OCI-LY7 (cell line): ENCODE measurements at regions not wholly inside any gene's neighbourhood (a gene's known extent, or its start where the extent isn't known, plus 50 kb on each side); places are given as distances from the start of the nearest gene placed in this dataset.

Source experiments
- BruUV-seq: library from RNA; stranded (reverse); fragments of 400-500 nt; replicated peaks from 2 replicates; lab custom pipeline; 2021; lab: Mats Ljungman, UMichigan
- CTCF ChIA-PET: fragments of 300-600 bp; sonication (Branson Sonifier 250); formaldehyde crosslinking; loops from one replicate; lab custom pipeline; 2022; ENCODE audit warnings: antibody characterized with exemption; ENCODE audit not compliant: unreplicated experiment; lab: Charles Lee
- POLR2A ChIA-PET: fragments of 300-600 bp; sonication (Branson Sonifier 250); formaldehyde crosslinking; loops from one replicate; lab custom pipeline; 2022; ENCODE audit warnings: antibody characterized with exemption; lab: Charles Lee
- DNase-seq: peaks from one replicate; pipeline ENCODE4 v3.0.0-alpha.2; 2015; ENCODE audit warnings: low spot score
- H2AFZ ChIP-seq: fragments of 200-600 bp; sonication (generic), shearing (Covaris generic); 2 replicates; pipeline ENCODE4 v1.6.1; 2014; ENCODE audit warnings: mild to moderate bottlenecking, antibody characterized with exemption, low read length, moderate library complexity
- H3K27ac ChIP-seq: fragments of 200-600 bp; sonication (generic); 2 replicates; pipeline ENCODE4 v1.5.1; 2014; ENCODE audit warnings: mixed run types, low read depth, mild to moderate bottlenecking, moderate library complexity, low read length, inconsistent platforms; ENCODE audit not compliant: poor library complexity, severe bottlenecking
- H3K36me3 ChIP-seq: fragments of 200-600 bp; sonication (generic); 2 replicates; pipeline ENCODE4 v1.6.1; 2014; ENCODE audit warnings: mild to moderate bottlenecking, antibody characterized with exemption, low read length, moderate library complexity, mixed read lengths; ENCODE audit not compliant: insufficient read depth
- H3K4me1 ChIP-seq: fragments of 200-600 bp; sonication (generic); 2 replicates; pipeline ENCODE4 v1.5.1; 2014; ENCODE audit warnings: mild to moderate bottlenecking, low read length; ENCODE audit not compliant: insufficient read depth, poor library complexity, severe bottlenecking
- H3K4me2 ChIP-seq: fragments of 200-600 bp; sonication (generic); 2 replicates; pipeline ENCODE4 v1.6.1; 2014; ENCODE audit warnings: mild to moderate bottlenecking, low read length
- H3K4me3 ChIP-seq: fragments of 200-600 bp; sonication (generic); 2 replicates; pipeline ENCODE4 v1.5.1; 2014; ENCODE audit warnings: mild to moderate bottlenecking, low read depth, low read length; ENCODE audit not compliant: poor library complexity, severe bottlenecking
- H3K79me2 ChIP-seq: fragments of 200-600 bp; sonication (generic); 2 replicates; pipeline ENCODE4 v1.6.1; 2016; ENCODE audit warnings: low read depth, mild to moderate bottlenecking, low read length, moderate library complexity, mixed read lengths; ENCODE audit not compliant: insufficient read depth
- H3K9me2 ChIP-seq: fragments of 200-600 bp; sonication (generic); 2 replicates; pipeline ENCODE4 v1.6.1; 2016; ENCODE audit warnings: mild to moderate bottlenecking, low read length, mixed read lengths; ENCODE audit not compliant: insufficient read depth
- H3K9me3 ChIP-seq: fragments of 200-600 bp; sonication (generic); 2 replicates; pipeline ENCODE4 v1.6.1; 2014; ENCODE audit warnings: mild to moderate bottlenecking, mixed run types, low read length, mixed read lengths
- H4K20me1 ChIP-seq: fragments of 200-600 bp; sonication (generic); 2 replicates; pipeline ENCODE4 v1.6.1; 2014; ENCODE audit warnings: mild to moderate bottlenecking, antibody characterized with exemption, low read length, moderate library complexity, mixed read lengths; ENCODE audit not compliant: insufficient read depth
- EZH2phosphoT487 ChIP-seq: fragments of 200-600 bp; sonication (generic); IDR thresholded peaks from 2 replicates; pipeline ENCODE4 v1.6.1; 2018; ENCODE audit warnings: low read depth, borderline replicate concordance, mild to moderate bottlenecking, mixed run types, antibody characterized with exemption, low read length, moderate library complexity, mixed read lengths
- intact Hi-C: fragments of 100-400 bp; cut with micrococcal nuclease; formaldehyde crosslinking; loops from one replicate; pipeline ENCODE4 v1.10.0; 2022; ENCODE audit not compliant: unreplicated experiment
- TF ChIP-seq, protein P1 (sequence below): fragments of 200-600 bp; sonication (generic); conservative IDR thresholded peaks from 2 replicates; pipeline ENCODE4 v1.5.1; 2014; ENCODE audit warnings: mild to moderate bottlenecking, antibody characterized with exemption, low read length, moderate library complexity, mixed read lengths

DNA sequence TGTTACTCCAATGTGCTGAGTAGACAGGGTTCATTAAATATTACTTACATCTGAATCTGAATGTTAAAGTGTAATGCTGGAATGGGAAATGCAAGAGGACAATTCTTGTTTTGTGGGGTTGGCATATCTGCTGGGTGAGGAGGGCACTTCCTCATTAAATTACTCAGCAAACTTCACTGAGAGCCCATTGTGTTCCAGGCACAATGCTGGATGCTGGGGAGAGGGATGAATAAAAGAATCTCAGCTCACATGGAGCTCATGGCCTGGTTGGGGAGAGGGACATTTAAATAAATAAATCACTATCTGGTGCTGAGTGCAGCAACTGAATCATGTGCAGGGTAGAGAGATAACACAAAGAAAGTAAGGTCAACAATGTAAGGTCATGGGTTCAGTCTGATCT is 199.2 kb upstream of the CFAP20DC start:
- intact Hi-C loops, result no loop called here
- H3K4me2 ChIP-seq, result no peak overlapping the region
- H2AFZ ChIP-seq, result no peak overlapping the region
- no peak for TF ChIP-seq EZH2phosphoT487
- TF ChIP-seq, protein P1, sequence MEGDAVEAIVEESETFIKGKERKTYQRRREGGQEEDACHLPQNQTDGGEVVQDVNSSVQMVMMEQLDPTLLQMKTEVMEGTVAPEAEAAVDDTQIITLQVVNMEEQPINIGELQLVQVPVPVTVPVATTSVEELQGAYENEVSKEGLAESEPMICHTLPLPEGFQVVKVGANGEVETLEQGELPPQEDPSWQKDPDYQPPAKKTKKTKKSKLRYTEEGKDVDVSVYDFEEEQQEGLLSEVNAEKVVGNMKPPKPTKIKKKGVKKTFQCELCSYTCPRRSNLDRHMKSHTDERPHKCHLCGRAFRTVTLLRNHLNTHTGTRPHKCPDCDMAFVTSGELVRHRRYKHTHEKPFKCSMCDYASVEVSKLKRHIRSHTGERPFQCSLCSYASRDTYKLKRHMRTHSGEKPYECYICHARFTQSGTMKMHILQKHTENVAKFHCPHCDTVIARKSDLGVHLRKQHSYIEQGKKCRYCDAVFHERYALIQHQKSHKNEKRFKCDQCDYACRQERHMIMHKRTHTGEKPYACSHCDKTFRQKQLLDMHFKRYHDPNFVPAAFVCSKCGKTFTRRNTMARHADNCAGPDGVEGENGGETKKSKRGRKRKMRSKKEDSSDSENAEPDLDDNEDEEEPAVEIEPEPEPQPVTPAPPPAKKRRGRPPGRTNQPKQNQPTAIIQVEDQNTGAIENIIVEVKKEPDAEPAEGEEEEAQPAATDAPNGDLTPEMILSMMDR, result no peak
- H3K9me2 ChIP-seq, result no peaks in the 10 kb centered on the region
- H3K9me3 ChIP-seq, result no peaks in the 10 kb centered on the region
- H3K36me3 ChIP-seq, result no peaks in the 10 kb centered on the region
- ChIA-PET POLR2A (no interaction called here), CTCF (no interaction called here)
- H4K20me1 ChIP-seq, result no peaks in the 10 kb centered on the region
- no peaks in the 10 kb centered on the region for H3K79me2 ChIP-seq
- DNase-seq, result no peak
- no peaks in the 10 kb centered on the region for H3K4me1 ChIP-seq
- H3K4me3 ChIP-seq, result no peak overlapping the region
- BruUV-seq, result no TSS peak
- H3K27ac ChIP-seq, result no peak overlapping the region

DNA sequence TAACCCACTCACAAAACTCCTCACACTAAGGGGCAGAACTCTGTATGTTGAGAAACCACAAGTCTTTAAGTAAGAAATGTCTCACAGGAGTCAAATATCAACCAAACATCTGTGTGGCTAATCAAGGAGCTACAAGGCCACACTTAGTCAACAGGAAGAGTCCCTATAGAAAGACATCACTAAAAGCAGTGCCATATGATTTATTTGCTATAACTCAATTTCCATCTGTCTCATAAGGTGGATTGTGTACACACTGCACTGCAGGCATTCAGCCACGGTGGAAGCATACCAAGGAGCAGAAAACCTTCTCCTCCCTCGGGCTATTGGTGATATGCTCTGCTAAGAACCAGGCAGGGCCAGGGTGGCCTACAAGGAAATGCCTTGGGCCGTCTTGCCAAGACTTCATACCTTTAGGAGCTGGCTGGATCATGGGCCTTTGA is 197.6 kb upstream of the CFAP20DC start:
- intact Hi-C loops, result no loop called here
- POLR2A ChIA-PET, result interaction anchor here (0.6 to 1.2 kb wide), 3 partner anchors 15 to 982 kb away, joined by 3 to 4 read pairs (median 4); no protein-coding TSS in a partner anchor
- no peak overlapping the region for H3K27ac ChIP-seq
- TF ChIP-seq, protein P1, result no peak
- TF ChIP-seq EZH2phosphoT487, result no peak
- H3K4me1 ChIP-seq, result no peaks in the 10 kb centered on the region
- no peaks in the 10 kb centered on the region for H3K9me3 ChIP-seq
- H3K9me2 ChIP-seq, result no peaks in the 10 kb centered on the region
- no peaks in the 10 kb centered on the region for H4K20me1 ChIP-seq
- H2AFZ ChIP-seq, result no peak overlapping the region
- H3K4me2 ChIP-seq, result no peak overlapping the region
- H3K4me3 ChIP-seq, result no peak overlapping the region
- no TSS peak for BruUV-seq
- CTCF ChIA-PET, result no interaction called here
- DNase-seq, result no peak
- no peaks in the 10 kb centered on the region for H3K79me2 ChIP-seq
- no peaks in the 10 kb centered on the region for H3K36me3 ChIP-seq

DNA sequence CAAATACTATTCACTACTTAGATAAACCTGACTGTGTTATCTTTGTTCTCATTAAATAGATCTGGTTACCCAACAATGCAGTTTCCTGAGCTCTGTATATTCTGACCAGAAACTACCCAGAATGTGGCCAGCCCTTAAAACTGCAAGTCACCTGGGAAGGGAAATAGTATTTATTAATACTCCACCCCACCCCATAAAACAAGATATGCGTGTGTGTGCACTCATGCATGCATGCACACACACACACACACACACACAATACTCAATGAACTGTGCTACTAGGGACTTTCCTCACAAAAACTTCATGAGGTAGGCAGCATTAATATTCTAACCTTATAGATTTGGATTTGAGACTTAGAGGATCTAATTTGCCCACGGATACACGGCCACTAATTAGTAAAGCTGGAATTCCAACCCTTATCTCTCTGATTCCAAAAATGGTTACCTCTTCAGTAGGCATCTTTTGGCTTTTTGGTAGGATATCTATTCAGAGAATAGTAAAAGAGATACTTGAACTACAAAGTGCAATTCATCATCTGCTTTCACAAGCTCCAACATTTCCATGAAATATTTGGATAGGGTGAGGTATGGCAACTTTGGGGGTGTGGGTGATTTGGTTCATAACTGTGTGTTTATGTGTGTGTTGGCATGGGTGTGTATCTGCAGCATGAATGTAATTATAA is 197.0 kb upstream of the CFAP20DC start:
- Histone ChIP-seq H3K9me2 (no peaks in the 10 kb centered on the region), H3K79me2 (no peaks in the 10 kb centered on the region), H3K27ac (no peak overlapping the region), H2AFZ (no peak overlapping the region), H4K20me1 (no peaks in the 10 kb centered on the region), H3K4me2 (no peak overlapping the region), H3K9me3 (no peaks in the 10 kb centered on the region), H3K4me3 (no peak overlapping the region), H3K36me3 (no peaks in the 10 kb centered on the region), H3K4me1 (no peaks in the 10 kb centered on the region)
- CTCF ChIA-PET, result no interaction called here
- intact Hi-C loops, result no loop called here
- TF ChIP-seq, protein P1, result no peak
- no peak for TF ChIP-seq EZH2phosphoT487
- no TSS peak for BruUV-seq
- no peak for DNase-seq
- POLR2A ChIA-PET, result interaction anchor here (1.2 kb wide), 1 partner anchor 15 kb away, joined by 4 read pairs; no protein-coding TSS in a partner anchor
